ENCODE measurements at regions not wholly inside any gene's neighbourhood (a gene's known extent, or its start where the extent isn't known, plus 50 kb on each side); places are given as distances from the start of the nearest gene placed in this dataset.

DNA sequence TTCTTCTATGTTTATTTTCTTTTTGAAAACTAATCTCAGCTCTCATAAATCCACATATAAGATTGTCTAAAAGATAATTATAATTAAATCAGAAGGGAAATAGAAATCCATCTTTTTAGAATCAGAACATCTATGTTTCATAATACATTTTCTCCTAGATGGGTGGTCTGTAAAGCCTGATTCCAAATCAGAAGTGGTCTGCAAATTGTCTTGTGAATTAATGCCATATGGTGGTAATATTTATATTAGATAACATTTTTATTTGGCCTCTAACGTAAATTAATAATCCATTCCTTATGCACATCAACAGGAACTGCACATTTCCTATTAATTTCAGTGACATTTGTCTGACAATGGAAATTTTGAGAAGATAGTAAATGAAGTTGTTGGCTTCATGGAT is 52.8 kb upstream of the TBC1D5 start:
- DNase-seq: no peak
- no peaks in the 10 kb centered on the region for H3K9me3 ChIP-seq
- no peaks in the 10 kb centered on the region for H3K36me3 ChIP-seq (ENCODE audit: low read depth)
- H3K4me1 ChIP-seq (ENCODE audit: low read depth): no peaks in the 10 kb centered on the region
- ATAC-seq: no peak
- intact Hi-C loops (cut with DNase I, micrococcal nuclease): no loop called here
- TF ChIP-seq, protein P1, sequence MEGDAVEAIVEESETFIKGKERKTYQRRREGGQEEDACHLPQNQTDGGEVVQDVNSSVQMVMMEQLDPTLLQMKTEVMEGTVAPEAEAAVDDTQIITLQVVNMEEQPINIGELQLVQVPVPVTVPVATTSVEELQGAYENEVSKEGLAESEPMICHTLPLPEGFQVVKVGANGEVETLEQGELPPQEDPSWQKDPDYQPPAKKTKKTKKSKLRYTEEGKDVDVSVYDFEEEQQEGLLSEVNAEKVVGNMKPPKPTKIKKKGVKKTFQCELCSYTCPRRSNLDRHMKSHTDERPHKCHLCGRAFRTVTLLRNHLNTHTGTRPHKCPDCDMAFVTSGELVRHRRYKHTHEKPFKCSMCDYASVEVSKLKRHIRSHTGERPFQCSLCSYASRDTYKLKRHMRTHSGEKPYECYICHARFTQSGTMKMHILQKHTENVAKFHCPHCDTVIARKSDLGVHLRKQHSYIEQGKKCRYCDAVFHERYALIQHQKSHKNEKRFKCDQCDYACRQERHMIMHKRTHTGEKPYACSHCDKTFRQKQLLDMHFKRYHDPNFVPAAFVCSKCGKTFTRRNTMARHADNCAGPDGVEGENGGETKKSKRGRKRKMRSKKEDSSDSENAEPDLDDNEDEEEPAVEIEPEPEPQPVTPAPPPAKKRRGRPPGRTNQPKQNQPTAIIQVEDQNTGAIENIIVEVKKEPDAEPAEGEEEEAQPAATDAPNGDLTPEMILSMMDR (IDR thresholded peaks at IDR 0.05): no peak
- no peak overlapping the region for H3K4me3 ChIP-seq

- no peak for ATAC-seq
- intact Hi-C loops (cut with DNase I, micrococcal nuclease): no loop called here
- no peaks in the 10 kb centered on the region for H3K36me3 ChIP-seq (ENCODE audit: low read depth)
- H3K4me3 ChIP-seq: no peak overlapping the region
- DNase-seq: no peak
- TF ChIP-seq, protein P1 (IDR thresholded peaks at IDR 0.05): no peak
- no peaks in the 10 kb centered on the region for H3K4me1 ChIP-seq (ENCODE audit: low read depth)
- H3K9me3 ChIP-seq: no peaks in the 10 kb centered on the region
These were observed 51.2 kb upstream of the TBC1D5 start for GRCh38 chr3:17793542-17794195.

Data from mucosa of descending colon (tissue), 3 donors.